GM12878 (cell line): ENCODE measurements at regions not wholly inside any gene's neighbourhood (a gene's known extent, or its start where the extent isn't known, plus 50 kb on each side); places are given as distances from the start of the nearest gene placed in this dataset.

Experiments
- ATAC-seq: fragments of 200-7000 bp; cut with Tn5 transposase; 3 replicates; pipeline ENCODE4 v1.9.1; 2020; ENCODE audit warnings: mild to moderate bottlenecking, moderate library complexity
- BruUV-seq: library from RNA; stranded (reverse); fragments of 400-500 nt; replicated peaks from 2 replicates; lab custom pipeline; 2021; lab: Mats Ljungman, UMichigan
- CTCF ChIA-PET: fragments of 300-600 bp; sonication (Branson Sonifier 250); formaldehyde crosslinking; extraction: SDS; loops from one replicate; lab custom pipeline; 2021; ENCODE audit warnings: inconsistent platforms; lab: Yijun Ruan, JAX
- POLR2A ChIA-PET: fragments of 350-600 bp; formaldehyde crosslinking; extraction: SDS; loops from one replicate; lab custom pipeline; 2021; ENCODE audit warnings: inconsistent platforms; lab: Charles Lee
- RAD21 ChIA-PET: fragments of 300-600 bp; sonication (Branson Sonifier 250); formaldehyde crosslinking; loops from one replicate; lab custom pipeline; 2023; ENCODE audit warnings: antibody characterized with exemption; ENCODE audit not compliant: unreplicated experiment; lab: Charles Lee
- SMC1A ChIA-PET: fragments of 300-600 bp; sonication (Branson Sonifier 250); formaldehyde crosslinking; loops from one replicate; lab custom pipeline; 2023; ENCODE audit not compliant: unreplicated experiment, uncharacterized antibody; lab: Charles Lee
- DNase-seq: peaks from one replicate; pipeline ENCODE4 v3.0.0-alpha.2; 2011; ENCODE audit warnings: low read depth, low spot score
- FAIRE-seq: peaks from 3 replicates; lab custom pipeline; 2011; peaks lifted over from hg19 to GRCh38; lab: Jason Lieb, UNC
- H2AFZ ChIP-seq: 2 replicates; pipeline ENCODE4 v1.6.0; 2011; ENCODE audit warnings: low read depth, low read length, control low read depth; ENCODE audit not compliant: control insufficient read depth
- H3K27ac ChIP-seq: 2 replicates; pipeline ENCODE4 v1.5.1; 2011; ENCODE audit warnings: control low read depth; ENCODE audit not compliant: control insufficient read depth, insufficient read depth
- H3K27me3 ChIP-seq, 2 experiments: replicated peaks in 1 of 2; 2 replicates each; pipeline versions ENCODE4 v1.6.0 to v1.6.1; 2011; ENCODE audit warnings: low read length in 1 of 2; ENCODE audit not compliant: control insufficient read depth in 2 of 2, insufficient read depth in 2 of 2
- H3K36me3 ChIP-seq, 2 experiments: 2 replicates each; pipeline ENCODE4 v1.5.1; 2011; ENCODE audit warnings: low read length in 1 of 2; ENCODE audit not compliant: control insufficient read depth in 2 of 2, insufficient read depth in 2 of 2
- H3K4me1 ChIP-seq: 2 replicates; pipeline ENCODE4 v1.6.1; 2011; ENCODE audit warnings: mild to moderate bottlenecking, low read length, moderate library complexity, mixed read lengths; ENCODE audit not compliant: control insufficient read depth, insufficient read depth
- H3K4me2 ChIP-seq: 2 replicates; pipeline ENCODE4 v1.6.0; 2011; ENCODE audit warnings: control low read depth; ENCODE audit not compliant: control insufficient read depth, insufficient read depth
- H3K4me3 ChIP-seq: fragments of 200-600 bp; sonication (generic); 2 replicates; pipeline ENCODE4 v1.5.1; 2016
- H3K79me2 ChIP-seq: 2 replicates; pipeline ENCODE4 v1.6.0; 2011; ENCODE audit warnings: low read length; ENCODE audit not compliant: control insufficient read depth, insufficient read depth
- H3K9ac ChIP-seq: 2 replicates; pipeline ENCODE4 v1.8.0; 2011; ENCODE audit warnings: low read length, control low read depth, mixed read lengths; ENCODE audit not compliant: control insufficient read depth, insufficient read depth
- H3K9me3 ChIP-seq: replicated peaks from 3 replicates; pipeline ENCODE4 v1.5.1; 2011; ENCODE audit warnings: mild to moderate bottlenecking, low read length; ENCODE audit not compliant: control insufficient read depth, insufficient read depth
- H4K20me1 ChIP-seq: 2 replicates; pipeline ENCODE4 v1.6.0; 2011; ENCODE audit not compliant: control insufficient read depth, insufficient read depth
- CTCF ChIP-seq, 3 experiments: IDR thresholded peaks in 2 of 3; conservative IDR thresholded peaks in 1 of 3; 2 replicates each; pipeline ENCODE4 v1.5.1; 2011; ENCODE audit warnings: low read depth in 3 of 3, low read length in 3 of 3, mild to moderate bottlenecking in 3 of 3, control low read depth in 2 of 3, moderate library complexity in 2 of 3, inconsistent platforms in 1 of 3, mixed read lengths in 1 of 3; ENCODE audit not compliant: control insufficient read depth in 2 of 3, insufficient read depth in 1 of 3; ENCODE audit errors: extremely low read depth in 1 of 3
- LARP7 ChIP-seq: fragments of 450-650 bp; IDR thresholded peaks from 2 replicates; pipeline ENCODE4 v1.6.1; 2017; ENCODE audit warnings: mild to moderate bottlenecking
- MEF2B ChIP-seq: fragments of 450-650 bp; IDR thresholded peaks from 2 replicates; pipeline ENCODE4 v1.6.1; 2018; ENCODE audit warnings: mild to moderate bottlenecking, moderate library complexity; ENCODE audit not compliant: partially characterized antibody, poor library complexity, severe bottlenecking
- RB1 ChIP-seq: fragments of 450-650 bp; formaldehyde crosslinking; IDR thresholded peaks from 2 replicates; pipeline ENCODE4 v1.6.1; 2017; ENCODE audit warnings: mild to moderate bottlenecking, borderline replicate concordance
- RFX5 ChIP-seq: IDR thresholded peaks from 2 replicates; pipeline ENCODE4 v1.6.1; 2011; ENCODE audit warnings: low read depth, low read length, improper control_type of control experiment
- SMAD1 ChIP-seq: fragments of 450-650 bp; IDR thresholded peaks from 2 replicates; pipeline ENCODE4 v1.6.1; 2018; ENCODE audit warnings: mild to moderate bottlenecking, low read depth; ENCODE audit not compliant: partially characterized antibody
- SREBF2 ChIP-seq: IDR thresholded peaks from 2 replicates; pipeline ENCODE4 v1.6.1; 2012; ENCODE audit warnings: mild to moderate bottlenecking, low read length
- TAF1 ChIP-seq: IDR thresholded peaks from 2 replicates; pipeline ENCODE4 v1.6.1; 2011; ENCODE audit warnings: mild to moderate bottlenecking, low read depth, low read length, borderline replicate concordance
- in situ Hi-C: fragments of 300-500 bp; cut with MboI; formaldehyde crosslinking; loops from 9 replicates; pipeline ENCODE4 v1.14.3; 2018; ENCODE audit warnings: mixed read lengths
- intact Hi-C: fragments of 100-400 bp; cut with micrococcal nuclease; formaldehyde crosslinking; loops from one replicate; pipeline ENCODE4 v1.14.2; 2022; ENCODE audit not compliant: unreplicated experiment

- TF ChIP-seq MEF2B (no peak), SMAD1 (no peak), TAF1 (no peak), LARP7 (no peak), CTCF (IDR thresholded peaks at IDR 0.05 in 2 of 3, conservative IDR thresholded peaks at IDR 0.05 in 1 of 3; ENCODE audit: control insufficient read depth in 2 of 3, extremely low read depth in 1 of 3, insufficient read depth in 1 of 3, low read depth in 3 of 3, low read length in 3 of 3) (no peak), SREBF2 (no peak), RFX5 (no peak)
Observed at GRCh38 chr4:182968917-182969650, 51.9 kb upstream of the DCTD start (continued).

DNA sequence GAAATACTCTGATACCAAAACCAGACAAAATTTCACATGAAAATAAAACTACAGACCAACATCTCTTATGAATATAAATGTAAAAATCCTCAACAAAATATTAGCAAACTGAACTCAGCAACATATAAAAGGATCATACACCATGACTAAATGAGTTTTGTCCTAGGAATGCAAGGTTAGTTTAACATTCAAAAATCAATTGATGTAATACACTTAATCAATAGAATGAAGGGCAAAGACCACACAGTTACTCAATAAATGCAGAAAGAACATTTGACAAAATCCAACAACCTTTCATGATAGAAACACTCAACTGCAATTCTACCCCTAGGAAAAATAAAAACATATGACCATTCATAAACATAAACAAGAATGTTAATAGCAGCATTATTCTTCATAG is 50.2 kb upstream of the DCTD start:
- CTCF ChIA-PET = no interaction called here
- Histone ChIP-seq H3K27me3 (no peaks in the 10 kb centered on the region), H3K9ac (no peak overlapping the region), H4K20me1 (no peaks in the 10 kb centered on the region), H3K4me1 (no peaks in the 10 kb centered on the region), H3K4me2 (no peak overlapping the region), H2AFZ (no peak overlapping the region)
- FAIRE-seq (no peak), DNase-seq (no peak)
- POLR2A ChIA-PET = no interaction called here
- TF ChIP-seq RB1 = no peak
- TF ChIP-seq, all 136 proteins: peak for 0
- Histone ChIP-seq H3K9me3 (no peaks in the 10 kb centered on the region), H3K4me3 (no peak overlapping the region), H3K36me3 (no peaks in the 10 kb centered on the region), H3K27ac (no peak overlapping the region), H3K79me2 (no peaks in the 10 kb centered on the region)
- ATAC-seq = no peak
- intact Hi-C loops (no loop called here), in situ Hi-C loops (no loop called here)
- SMC1A ChIA-PET = interaction anchor here (3.0 kb wide), 1 partner anchor 11 kb away, joined by 9 read pairs; no protein-coding TSS in a partner anchor
- BruUV-seq = no TSS peak
- RAD21 ChIA-PET = no interaction called here
